ENCODE measurements at regions not wholly inside any gene's neighbourhood (a gene's known extent, or its start where the extent isn't known, plus 50 kb on each side); places are given as distances from the start of the nearest gene placed in this dataset.

DNA sequence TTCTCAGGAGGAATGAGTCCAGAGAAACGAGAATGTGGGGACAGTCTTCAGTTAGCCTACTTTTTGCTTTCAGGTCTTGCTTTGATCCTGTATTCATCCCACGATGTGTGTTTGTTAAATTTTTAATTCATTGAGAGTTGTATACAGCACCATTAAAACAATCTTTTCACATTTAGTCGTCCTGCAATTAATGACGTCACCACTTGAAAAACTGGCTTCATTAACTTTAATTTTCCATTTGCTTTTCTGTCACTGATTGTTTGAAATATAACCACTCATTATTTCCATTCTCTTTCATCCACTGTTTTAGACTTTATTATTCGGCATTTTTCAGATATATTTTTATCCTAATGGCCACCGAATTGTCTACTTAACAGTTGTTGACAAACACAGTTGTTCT, 146.9 kb downstream of the TFEC start:
- Histone ChIP-seq H3K27me3 (ENCODE audit: control insufficient read depth in 1 of 2, insufficient read depth in 2 of 2, low read length in 2 of 2) (no peaks in the 10 kb centered on the region), H3K36me3 (ENCODE audit: control insufficient read depth in 2 of 2, insufficient read depth in 2 of 2, low read length in 2 of 2) (no peaks in the 10 kb centered on the region), H3K4me1 (ENCODE audit: control insufficient read depth, insufficient read depth, low read length) (no peaks in the 10 kb centered on the region), H3K9me3 (ENCODE audit: control insufficient read depth in 2 of 2, low read length in 2 of 2) (no peaks in the 10 kb centered on the region), H3K4me3 (ENCODE audit: low read length in 2 of 2) (no peak overlapping the region), H3K27ac (ENCODE audit: low read length) (no peak overlapping the region), H3K9ac (ENCODE audit: low read length in 2 of 2) (no peak overlapping the region)

DNA sequence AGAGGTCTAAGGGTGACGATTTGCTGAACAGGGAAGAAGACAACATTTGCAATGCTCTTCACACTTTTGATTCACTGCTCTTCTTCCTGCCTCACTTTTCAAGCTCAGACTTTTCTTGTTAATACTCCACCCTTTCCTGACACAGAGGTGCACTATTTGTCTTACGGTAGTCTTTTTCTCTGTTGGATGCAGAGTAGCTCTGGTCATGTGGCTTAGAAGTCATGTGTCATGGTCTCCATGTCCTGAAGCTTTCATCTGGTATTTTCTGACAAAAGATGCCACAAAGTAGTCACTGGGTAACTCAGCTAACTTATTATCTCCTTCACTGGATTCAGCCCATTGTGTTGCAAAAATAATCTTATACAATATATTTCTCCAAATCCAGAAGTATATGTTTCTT, 149.1 kb downstream of the TFEC start:
- Histone ChIP-seq H3K9me3 (ENCODE audit: control insufficient read depth in 2 of 2, low read length in 2 of 2) (no peaks in the 10 kb centered on the region), H3K4me3 (ENCODE audit: low read length in 2 of 2) (no peak overlapping the region), H3K36me3 (ENCODE audit: control insufficient read depth in 2 of 2, insufficient read depth in 2 of 2, low read length in 2 of 2) (no peaks in the 10 kb centered on the region), H3K27ac (ENCODE audit: low read length) (no peak overlapping the region), H3K4me1 (ENCODE audit: control insufficient read depth, insufficient read depth, low read length) (no peaks in the 10 kb centered on the region), H3K27me3 (ENCODE audit: control insufficient read depth in 1 of 2, insufficient read depth in 2 of 2, low read length in 2 of 2) (no peaks in the 10 kb centered on the region), H3K9ac (ENCODE audit: low read length in 2 of 2) (no peak overlapping the region)

DNA sequence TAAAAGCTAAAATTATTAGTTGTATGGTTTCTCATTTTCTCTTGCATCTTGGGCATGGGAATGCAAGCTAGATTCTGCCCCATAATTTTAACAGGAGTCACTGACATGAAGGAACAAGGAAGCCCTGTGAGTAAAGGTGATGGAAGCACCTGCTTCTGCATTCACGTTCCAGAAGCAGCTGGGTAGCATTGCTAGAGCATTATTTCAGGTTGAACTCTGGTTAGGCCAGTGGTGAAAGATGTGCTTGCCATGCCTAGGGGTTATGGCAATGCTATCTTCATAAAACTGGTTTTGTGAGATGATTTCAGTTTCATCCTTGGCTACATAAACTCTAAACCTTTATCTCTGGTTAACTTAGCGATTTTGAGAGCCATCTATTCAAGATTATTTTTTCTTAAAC, 151.4 kb downstream of the TFEC start:
- H3K4me3 ChIP-seq (ENCODE audit: low read length in 2 of 2): no peak overlapping the region
- no peaks in the 10 kb centered on the region for H3K27me3 ChIP-seq (ENCODE audit: control insufficient read depth in 1 of 2, insufficient read depth in 2 of 2, low read length in 2 of 2)
- no peak overlapping the region for H3K27ac ChIP-seq (ENCODE audit: low read length)
- no peak overlapping the region for H3K9ac ChIP-seq (ENCODE audit: low read length in 2 of 2)
- no peaks in the 10 kb centered on the region for H3K36me3 ChIP-seq (ENCODE audit: control insufficient read depth in 2 of 2, insufficient read depth in 2 of 2, low read length in 2 of 2)
- no peaks in the 10 kb centered on the region for H3K9me3 ChIP-seq (ENCODE audit: control insufficient read depth in 2 of 2, low read length in 2 of 2)
- H3K4me1 ChIP-seq (ENCODE audit: control insufficient read depth, insufficient read depth, low read length): no peaks in the 10 kb centered on the region

DNA sequence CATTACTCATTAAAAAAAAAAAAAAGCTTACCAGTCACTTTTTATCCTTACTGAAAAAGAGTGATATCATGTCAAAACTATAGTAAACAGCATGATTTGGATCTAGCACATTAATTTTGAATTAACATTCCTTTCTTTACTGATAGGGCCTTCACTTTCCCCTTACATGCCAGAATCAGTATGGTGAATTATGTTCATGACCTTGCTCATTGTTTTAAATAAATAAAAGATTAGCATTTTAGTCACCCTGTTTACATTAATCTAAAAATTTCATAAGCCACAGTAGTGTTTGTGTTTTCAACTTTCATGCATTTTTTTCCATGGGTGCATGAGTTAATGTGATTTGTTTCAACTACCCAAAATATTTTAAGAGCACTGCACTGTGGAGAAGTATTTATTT, 160.8 kb downstream of the TFEC start:
- Histone ChIP-seq H3K36me3 (ENCODE audit: control insufficient read depth in 2 of 2, insufficient read depth in 2 of 2, low read length in 2 of 2) (no peaks in the 10 kb centered on the region), H3K27ac (ENCODE audit: low read length) (no peak overlapping the region), H3K9me3 (ENCODE audit: control insufficient read depth in 2 of 2, low read length in 2 of 2) (no peaks in the 10 kb centered on the region), H3K4me1 (ENCODE audit: control insufficient read depth, insufficient read depth, low read length) (no peaks in the 10 kb centered on the region), H3K27me3 (ENCODE audit: control insufficient read depth in 1 of 2, insufficient read depth in 2 of 2, low read length in 2 of 2) (no peaks in the 10 kb centered on the region), H3K9ac (ENCODE audit: low read length in 2 of 2) (no peak overlapping the region), H3K4me3 (ENCODE audit: low read length in 2 of 2) (no peak overlapping the region)

DNA sequence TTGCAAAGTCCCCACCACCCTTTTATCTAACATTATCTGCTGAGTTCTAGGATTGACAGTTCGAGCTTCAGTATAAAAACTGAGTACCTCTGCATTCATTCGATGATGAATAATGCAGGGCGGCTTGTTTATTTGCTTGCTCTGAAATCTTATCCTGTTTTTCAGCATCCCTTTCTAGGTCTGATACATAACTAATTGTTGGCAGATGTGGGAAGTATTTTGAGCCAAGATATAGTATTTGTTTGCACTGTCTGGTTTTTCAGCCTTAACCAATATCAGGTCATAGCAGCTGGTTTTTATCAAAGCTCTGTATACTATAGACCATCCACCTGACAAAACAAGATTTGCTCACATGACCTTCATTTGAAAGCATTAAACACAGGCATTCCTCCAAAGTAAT, 161.4 kb downstream of the TFEC start:
- Histone ChIP-seq H3K4me1 (ENCODE audit: control insufficient read depth, insufficient read depth, low read length) (no peaks in the 10 kb centered on the region), H3K36me3 (ENCODE audit: control insufficient read depth in 2 of 2, insufficient read depth in 2 of 2, low read length in 2 of 2) (no peaks in the 10 kb centered on the region), H3K27ac (ENCODE audit: low read length) (no peak overlapping the region), H3K27me3 (ENCODE audit: control insufficient read depth in 1 of 2, insufficient read depth in 2 of 2, low read length in 2 of 2) (no peaks in the 10 kb centered on the region), H3K9me3 (ENCODE audit: control insufficient read depth in 2 of 2, low read length in 2 of 2) (no peaks in the 10 kb centered on the region), H3K9ac (ENCODE audit: low read length in 2 of 2) (no peak overlapping the region), H3K4me3 (ENCODE audit: low read length in 2 of 2) (no peak overlapping the region)

DNA sequence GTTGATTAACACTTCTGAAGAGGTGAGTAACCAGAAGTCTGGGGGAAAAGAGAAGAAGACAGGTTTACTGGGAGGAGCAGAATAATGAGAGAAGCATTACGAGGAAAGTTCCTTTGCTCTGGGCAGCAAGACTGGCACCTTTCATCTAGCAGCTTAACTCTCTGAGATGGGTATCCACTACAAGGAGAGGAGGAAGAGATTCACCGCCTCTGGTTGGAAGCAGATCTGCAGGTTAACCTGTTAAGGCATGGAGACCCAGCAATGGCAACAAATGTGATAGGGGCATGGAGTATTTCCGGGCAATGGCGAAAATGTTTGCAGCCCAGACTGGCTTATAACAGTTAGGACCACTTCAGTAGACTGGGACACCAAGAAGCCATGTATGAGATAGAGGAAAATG, 162.2 kb downstream of the TFEC start:
- no peak overlapping the region for H3K27ac ChIP-seq (ENCODE audit: low read length)
- no peaks in the 10 kb centered on the region for H3K27me3 ChIP-seq (ENCODE audit: control insufficient read depth in 1 of 2, insufficient read depth in 2 of 2, low read length in 2 of 2)

DNA sequence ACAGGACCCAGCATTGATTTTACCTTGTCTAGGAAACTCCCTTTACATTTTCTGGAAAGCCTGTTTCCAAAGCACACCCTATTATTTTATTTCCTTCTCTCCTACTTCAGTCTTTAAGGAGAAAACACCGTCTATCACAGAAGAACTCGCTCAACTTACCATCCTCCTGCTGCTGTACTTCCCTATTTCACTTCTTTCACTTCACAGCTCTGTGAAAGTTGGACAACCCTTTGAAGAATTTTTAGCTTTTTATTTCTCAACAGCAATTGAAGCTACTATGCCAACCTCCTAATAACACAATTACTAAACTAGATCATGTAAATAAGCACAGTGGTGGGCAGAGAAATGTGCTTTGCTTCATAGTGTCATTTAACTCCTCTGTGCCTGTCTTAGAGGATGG, 166.5 kb downstream of the TFEC start:
- Histone ChIP-seq H3K36me3 (ENCODE audit: control insufficient read depth in 2 of 2, insufficient read depth in 2 of 2, low read length in 2 of 2) (no peaks in the 10 kb centered on the region), H3K9ac (ENCODE audit: low read length in 2 of 2) (no peak overlapping the region), H3K4me3 (ENCODE audit: low read length in 2 of 2) (no peak overlapping the region), H3K4me1 (ENCODE audit: control insufficient read depth, insufficient read depth, low read length) (no peaks in the 10 kb centered on the region), H3K27me3 (ENCODE audit: control insufficient read depth in 1 of 2, insufficient read depth in 2 of 2, low read length in 2 of 2) (no peaks in the 10 kb centered on the region), H3K9me3 (ENCODE audit: control insufficient read depth in 2 of 2, low read length in 2 of 2) (no peaks in the 10 kb centered on the region), H3K27ac (ENCODE audit: low read length) (no peak overlapping the region)

More for the DNA sequence above, 162.2 kb downstream of the TFEC start:
- Histone ChIP-seq H3K4me1 (ENCODE audit: control insufficient read depth, insufficient read depth, low read length) (no peaks in the 10 kb centered on the region), H3K4me3 (ENCODE audit: low read length in 2 of 2) (no peak overlapping the region), H3K9me3 (ENCODE audit: control insufficient read depth in 2 of 2, low read length in 2 of 2) (no peaks in the 10 kb centered on the region), H3K36me3 (ENCODE audit: control insufficient read depth in 2 of 2, insufficient read depth in 2 of 2, low read length in 2 of 2) (no peaks in the 10 kb centered on the region), H3K9ac (ENCODE audit: low read length in 2 of 2) (no peak overlapping the region)

DNA sequence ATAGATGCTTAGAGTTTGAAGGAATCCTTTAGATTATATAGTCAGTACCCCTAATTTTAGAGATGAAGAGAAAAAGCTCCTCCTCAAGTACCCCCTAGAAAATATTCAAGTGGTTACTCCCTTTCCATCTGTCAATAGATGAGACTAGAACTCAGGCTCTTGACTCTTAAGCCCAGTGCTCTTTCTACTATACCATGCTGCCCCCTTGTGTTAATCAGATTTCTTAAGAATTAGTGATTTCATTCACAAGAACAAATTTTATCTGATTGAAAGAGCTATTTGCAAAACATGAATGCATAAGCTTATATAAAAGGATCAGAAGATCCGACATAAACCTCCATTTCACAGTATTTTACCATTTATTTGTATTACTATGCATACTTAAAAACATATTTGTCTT, 179.3 kb downstream of the TFEC start:
- no peak overlapping the region for H3K27ac ChIP-seq (ENCODE audit: low read length)
- no peaks in the 10 kb centered on the region for H3K36me3 ChIP-seq (ENCODE audit: control insufficient read depth in 2 of 2, insufficient read depth in 2 of 2, low read length in 2 of 2)
- no peak overlapping the region for H3K4me3 ChIP-seq (ENCODE audit: low read length in 2 of 2)
- no peaks in the 10 kb centered on the region for H3K27me3 ChIP-seq (ENCODE audit: control insufficient read depth in 1 of 2, insufficient read depth in 2 of 2, low read length in 2 of 2)
- H3K9me3 ChIP-seq (ENCODE audit: control insufficient read depth in 2 of 2, low read length in 2 of 2): no peaks in the 10 kb centered on the region
- no peak overlapping the region for H3K9ac ChIP-seq (ENCODE audit: low read length in 2 of 2)
- H3K4me1 ChIP-seq (ENCODE audit: control insufficient read depth, insufficient read depth, low read length): no peaks in the 10 kb centered on the region

DNA sequence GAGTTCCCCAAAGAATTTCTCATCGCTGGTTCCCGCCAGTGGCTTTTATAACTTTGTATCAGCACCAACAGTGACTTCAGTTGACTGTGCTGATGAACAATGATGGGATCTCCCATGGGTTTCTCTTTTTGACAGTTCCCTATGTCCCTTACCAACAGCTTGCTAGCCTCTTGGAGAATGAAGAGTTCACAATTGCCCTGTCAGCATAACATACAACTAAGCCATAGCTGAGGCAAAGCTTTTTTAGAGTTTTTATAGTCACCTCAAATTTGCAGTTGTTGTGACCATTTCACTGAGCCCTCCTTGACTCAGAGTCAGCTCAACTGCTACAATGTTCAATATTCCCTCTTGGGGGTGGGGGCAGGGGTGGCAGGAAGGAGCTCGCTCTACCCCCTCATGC, 179.8 kb downstream of the TFEC start:
- H3K4me1 ChIP-seq (ENCODE audit: control insufficient read depth, insufficient read depth, low read length): no peaks in the 10 kb centered on the region
- H3K9me3 ChIP-seq (ENCODE audit: control insufficient read depth in 2 of 2, low read length in 2 of 2): no peaks in the 10 kb centered on the region
- H3K36me3 ChIP-seq (ENCODE audit: control insufficient read depth in 2 of 2, insufficient read depth in 2 of 2, low read length in 2 of 2): no peaks in the 10 kb centered on the region
- no peak overlapping the region for H3K4me3 ChIP-seq (ENCODE audit: low read length in 2 of 2)
- no peak overlapping the region for H3K9ac ChIP-seq (ENCODE audit: low read length in 2 of 2)
- H3K27ac ChIP-seq (ENCODE audit: low read length): no peak overlapping the region
- H3K27me3 ChIP-seq (ENCODE audit: control insufficient read depth in 1 of 2, insufficient read depth in 2 of 2, low read length in 2 of 2): no peaks in the 10 kb centered on the region

DNA sequence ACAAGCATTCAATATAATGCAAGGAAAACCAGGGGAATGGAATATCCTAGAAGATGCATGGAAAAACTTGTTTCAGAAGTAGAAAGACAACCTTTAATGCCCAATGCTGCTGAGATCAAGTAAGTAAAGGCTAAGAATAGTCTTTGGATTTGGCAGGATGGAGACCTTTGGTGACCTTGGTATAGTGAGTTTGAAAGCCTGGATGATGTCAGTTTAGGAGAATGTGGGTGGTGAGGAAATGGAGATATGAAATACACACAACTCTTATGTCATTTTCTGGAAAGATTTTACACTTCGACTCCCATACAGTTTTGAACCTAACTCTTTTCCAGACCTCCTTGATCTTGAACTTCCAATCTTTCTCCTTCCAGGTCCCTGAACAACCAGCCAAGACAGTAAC, 185.7 kb downstream of the TFEC start:
- no peaks in the 10 kb centered on the region for H3K9me3 ChIP-seq (ENCODE audit: control insufficient read depth in 2 of 2, low read length in 2 of 2)
- no peaks in the 10 kb centered on the region for H3K36me3 ChIP-seq (ENCODE audit: control insufficient read depth in 2 of 2, insufficient read depth in 2 of 2, low read length in 2 of 2)
- no peak overlapping the region for H3K9ac ChIP-seq (ENCODE audit: low read length in 2 of 2)
- H3K27me3 ChIP-seq (ENCODE audit: control insufficient read depth in 1 of 2, insufficient read depth in 2 of 2, low read length in 2 of 2): no peaks in the 10 kb centered on the region
- H3K27ac ChIP-seq (ENCODE audit: low read length): no peak overlapping the region
- H3K4me3 ChIP-seq (ENCODE audit: low read length in 2 of 2): no peak overlapping the region
- no peaks in the 10 kb centered on the region for H3K4me1 ChIP-seq (ENCODE audit: control insufficient read depth, insufficient read depth, low read length)

DNA sequence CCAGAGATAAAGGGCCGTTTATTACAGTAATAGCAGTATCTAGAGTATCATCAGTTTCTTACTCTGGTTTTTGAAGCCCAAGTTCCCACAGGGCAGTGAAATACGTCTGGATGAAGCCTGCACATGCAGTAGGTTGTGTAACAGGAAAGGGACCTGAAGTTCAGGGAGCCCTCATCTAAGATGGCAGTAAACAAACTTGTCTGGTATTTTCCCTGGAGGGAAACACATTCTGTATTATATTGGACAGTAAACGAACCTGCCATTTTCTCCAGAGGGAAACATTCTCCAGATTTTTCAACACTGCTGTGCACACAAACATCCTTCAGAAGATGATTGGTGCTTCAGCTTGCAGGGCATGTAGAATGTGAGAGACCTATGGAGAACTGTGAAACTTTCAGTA, 189.9 kb downstream of the TFEC start:
- no peak overlapping the region for H3K4me3 ChIP-seq (ENCODE audit: low read length in 2 of 2)
- no peaks in the 10 kb centered on the region for H3K9me3 ChIP-seq (ENCODE audit: control insufficient read depth in 2 of 2, low read length in 2 of 2)
- no peak overlapping the region for H3K9ac ChIP-seq (ENCODE audit: low read length in 2 of 2)
- no peaks in the 10 kb centered on the region for H3K4me1 ChIP-seq (ENCODE audit: control insufficient read depth, insufficient read depth, low read length)
- no peak overlapping the region for H3K27ac ChIP-seq (ENCODE audit: low read length)
- H3K36me3 ChIP-seq (ENCODE audit: control insufficient read depth in 2 of 2, insufficient read depth in 2 of 2, low read length in 2 of 2): no peaks in the 10 kb centered on the region
- no peaks in the 10 kb centered on the region for H3K27me3 ChIP-seq (ENCODE audit: control insufficient read depth in 1 of 2, insufficient read depth in 2 of 2, low read length in 2 of 2)

DNA sequence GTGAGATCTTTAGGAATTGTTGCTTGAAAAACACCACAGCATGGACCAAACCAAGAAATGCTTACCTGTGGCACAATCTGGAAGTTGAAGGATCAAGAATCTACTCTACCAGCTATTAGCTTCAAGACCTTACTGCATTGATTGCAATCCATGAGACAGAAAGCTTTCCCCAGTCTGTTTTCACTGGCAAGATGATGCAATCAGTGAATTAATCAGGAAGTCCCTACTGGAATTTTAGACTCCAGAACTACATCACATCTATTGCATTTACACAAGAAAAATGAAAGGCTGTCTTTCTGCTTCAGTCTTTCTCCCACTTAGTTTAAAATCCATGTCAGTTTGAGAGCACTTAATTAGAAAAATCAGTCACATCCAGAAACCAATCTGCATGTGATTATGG, 191.7 kb downstream of the TFEC start:
- Histone ChIP-seq H3K9me3 (ENCODE audit: control insufficient read depth in 2 of 2, low read length in 2 of 2) (no peaks in the 10 kb centered on the region), H3K27me3 (ENCODE audit: control insufficient read depth in 1 of 2, insufficient read depth in 2 of 2, low read length in 2 of 2) (no peaks in the 10 kb centered on the region), H3K4me1 (ENCODE audit: control insufficient read depth, insufficient read depth, low read length) (no peaks in the 10 kb centered on the region), H3K36me3 (ENCODE audit: control insufficient read depth in 2 of 2, insufficient read depth in 2 of 2, low read length in 2 of 2) (no peaks in the 10 kb centered on the region), H3K9ac (ENCODE audit: low read length in 2 of 2) (no peak overlapping the region), H3K4me3 (ENCODE audit: low read length in 2 of 2) (no peak overlapping the region), H3K27ac (ENCODE audit: low read length) (no peak overlapping the region)
